ENCODE measurements at regions not wholly inside any gene's neighbourhood (a gene's known extent, or its start where the extent isn't known, plus 50 kb on each side); places are given as distances from the start of the nearest gene placed in this dataset.

- H3K27me3 Mint-ChIP-seq (ENCODE audit: insufficient read depth, unreplicated experiment): no peaks in the 10 kb centered on the region
- peaks cover 6% of the 10 kb centered on the region for H3K4me1 Mint-ChIP-seq (ENCODE audit: insufficient read depth, unreplicated experiment)
- no peaks in the 10 kb centered on the region for H3K36me3 Mint-ChIP-seq (ENCODE audit: insufficient read depth, unreplicated experiment)
- CTCF ChIA-PET: interaction anchor here (0.6 kb wide), 2 partner anchors 48 to 90 kb away, joined by 4 to 6 read pairs; partner anchors contain the start of gene EOMES
- no peaks in the 10 kb centered on the region for H3K9me3 Mint-ChIP-seq (ENCODE audit: unreplicated experiment)
- no peak overlapping the region for H3K4me3 Mint-ChIP-seq (ENCODE audit: unreplicated experiment)
- TF ChIP-seq, protein P1, sequence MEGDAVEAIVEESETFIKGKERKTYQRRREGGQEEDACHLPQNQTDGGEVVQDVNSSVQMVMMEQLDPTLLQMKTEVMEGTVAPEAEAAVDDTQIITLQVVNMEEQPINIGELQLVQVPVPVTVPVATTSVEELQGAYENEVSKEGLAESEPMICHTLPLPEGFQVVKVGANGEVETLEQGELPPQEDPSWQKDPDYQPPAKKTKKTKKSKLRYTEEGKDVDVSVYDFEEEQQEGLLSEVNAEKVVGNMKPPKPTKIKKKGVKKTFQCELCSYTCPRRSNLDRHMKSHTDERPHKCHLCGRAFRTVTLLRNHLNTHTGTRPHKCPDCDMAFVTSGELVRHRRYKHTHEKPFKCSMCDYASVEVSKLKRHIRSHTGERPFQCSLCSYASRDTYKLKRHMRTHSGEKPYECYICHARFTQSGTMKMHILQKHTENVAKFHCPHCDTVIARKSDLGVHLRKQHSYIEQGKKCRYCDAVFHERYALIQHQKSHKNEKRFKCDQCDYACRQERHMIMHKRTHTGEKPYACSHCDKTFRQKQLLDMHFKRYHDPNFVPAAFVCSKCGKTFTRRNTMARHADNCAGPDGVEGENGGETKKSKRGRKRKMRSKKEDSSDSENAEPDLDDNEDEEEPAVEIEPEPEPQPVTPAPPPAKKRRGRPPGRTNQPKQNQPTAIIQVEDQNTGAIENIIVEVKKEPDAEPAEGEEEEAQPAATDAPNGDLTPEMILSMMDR (IDR thresholded peaks at IDR 0.05; ENCODE audit: unreplicated experiment): no peak
- no peak for DNase-seq (ENCODE audit: unreplicated experiment)
- intact Hi-C loops (cut with micrococcal nuclease): no loop called here
- H3K27ac Mint-ChIP-seq (ENCODE audit: low read depth, unreplicated experiment): no peak overlapping the region
- no TSS peak for BruUV-seq (replicated peaks)
- POLR2A ChIA-PET: interaction anchor here (0.7 kb wide), 1 partner anchor 40 kb away, joined by 3 read pairs; no protein-coding TSS in a partner anchor
These were observed 89.5 kb downstream of the EOMES start for GRCh38 chr3:27632431-27633223.

GRCh38 chr3:27630885-27631284 is 91.2 kb downstream of the EOMES start:
- no peaks in the 10 kb centered on the region for H3K36me3 Mint-ChIP-seq (ENCODE audit: insufficient read depth, unreplicated experiment)
- BruUV-seq (replicated peaks): no TSS peak
- no peaks in the 10 kb centered on the region for H3K27me3 Mint-ChIP-seq (ENCODE audit: insufficient read depth, unreplicated experiment)
- TF ChIP-seq, protein P1 (IDR thresholded peaks at IDR 0.05; ENCODE audit: unreplicated experiment): no peak
- H3K4me1 Mint-ChIP-seq (ENCODE audit: insufficient read depth, unreplicated experiment): peaks cover 6% of the 10 kb centered on the region
- H3K4me3 Mint-ChIP-seq (ENCODE audit: unreplicated experiment): no peak overlapping the region
- no peak overlapping the region for H3K27ac Mint-ChIP-seq (ENCODE audit: low read depth, unreplicated experiment)
- POLR2A ChIA-PET: no interaction called here
- no peaks in the 10 kb centered on the region for H3K9me3 Mint-ChIP-seq (ENCODE audit: unreplicated experiment)
- peak; percentile 31 for DNase-seq (ENCODE audit: unreplicated experiment)
- CTCF ChIA-PET: no interaction called here
- intact Hi-C loops (cut with micrococcal nuclease): no loop called here

DNA sequence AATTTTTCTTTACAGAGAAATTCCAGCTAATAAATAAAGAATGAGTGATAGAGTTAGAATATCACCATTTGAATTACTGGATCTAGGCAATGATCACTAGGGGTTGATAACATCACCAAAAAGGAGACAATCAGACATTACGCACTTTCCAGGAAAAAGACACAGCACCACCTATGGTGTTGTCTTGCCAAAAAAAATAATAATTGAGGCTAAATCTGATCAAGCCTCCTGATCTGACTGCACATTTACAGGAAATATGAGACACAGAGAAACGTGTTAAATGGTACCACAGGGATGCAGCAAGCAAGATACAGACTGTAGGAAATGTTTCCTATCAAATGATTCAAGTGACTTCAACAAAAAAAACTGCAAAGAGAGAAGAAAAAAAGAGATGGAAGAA is 92.8 kb downstream of the EOMES start:
- Mint-ChIP-seq H3K27ac (ENCODE audit: low read depth, unreplicated experiment) (no peak overlapping the region), H3K27me3 (ENCODE audit: insufficient read depth, unreplicated experiment) (no peaks in the 10 kb centered on the region), H3K9me3 (ENCODE audit: unreplicated experiment) (no peaks in the 10 kb centered on the region), H3K4me3 (ENCODE audit: unreplicated experiment) (no peak overlapping the region), H3K4me1 (ENCODE audit: insufficient read depth, unreplicated experiment) (peaks cover 6% of the 10 kb centered on the region), H3K36me3 (ENCODE audit: insufficient read depth, unreplicated experiment) (no peaks in the 10 kb centered on the region)
- TF ChIP-seq, protein P1 (IDR thresholded peaks at IDR 0.05; ENCODE audit: unreplicated experiment): no peak
- ChIA-PET CTCF (interaction anchor here (0.6 kb wide), 1 partner anchor 24 kb away, joined by 3 read pairs; no protein-coding TSS in a partner anchor), POLR2A (no interaction called here)
- BruUV-seq (replicated peaks): no TSS peak
- intact Hi-C loops (cut with micrococcal nuclease): no loop called here
- DNase-seq (ENCODE audit: unreplicated experiment): peak; percentile 17

- Mint-ChIP-seq H3K36me3 (ENCODE audit: insufficient read depth, unreplicated experiment) (no peaks in the 10 kb centered on the region), H3K27ac (ENCODE audit: low read depth, unreplicated experiment) (no peak overlapping the region), H3K27me3 (ENCODE audit: insufficient read depth, unreplicated experiment) (no peaks in the 10 kb centered on the region), H3K4me3 (ENCODE audit: unreplicated experiment) (no peak overlapping the region), H3K9me3 (ENCODE audit: unreplicated experiment) (no peaks in the 10 kb centered on the region), H3K4me1 (ENCODE audit: insufficient read depth, unreplicated experiment) (peaks cover 6% of the 10 kb centered on the region)
- intact Hi-C loops (cut with micrococcal nuclease): no loop called here
- ChIA-PET CTCF (interaction anchor here (0.7 kb wide), 1 partner anchor 9 kb away, joined by 3 read pairs; no protein-coding TSS in a partner anchor), POLR2A (interaction anchor here (0.6 kb wide), 2 partner anchors 53 to 60 kb away, joined by 3 to 5 read pairs; no protein-coding TSS in a partner anchor)
- DNase-seq (ENCODE audit: unreplicated experiment): peak; percentile 29
- TF ChIP-seq, protein P1 (IDR thresholded peaks at IDR 0.05; ENCODE audit: unreplicated experiment): no peak
- BruUV-seq (replicated peaks): no TSS peak
These were observed 93.9 kb downstream of the EOMES start for GRCh38 chr3:27628026-27628750.

Data from MCF 10A (cell line).